ENCODE measurements at regions not wholly inside any gene's neighbourhood (a gene's known extent, or its start where the extent isn't known, plus 50 kb on each side); places are given as distances from the start of the nearest gene placed in this dataset.

DNA sequence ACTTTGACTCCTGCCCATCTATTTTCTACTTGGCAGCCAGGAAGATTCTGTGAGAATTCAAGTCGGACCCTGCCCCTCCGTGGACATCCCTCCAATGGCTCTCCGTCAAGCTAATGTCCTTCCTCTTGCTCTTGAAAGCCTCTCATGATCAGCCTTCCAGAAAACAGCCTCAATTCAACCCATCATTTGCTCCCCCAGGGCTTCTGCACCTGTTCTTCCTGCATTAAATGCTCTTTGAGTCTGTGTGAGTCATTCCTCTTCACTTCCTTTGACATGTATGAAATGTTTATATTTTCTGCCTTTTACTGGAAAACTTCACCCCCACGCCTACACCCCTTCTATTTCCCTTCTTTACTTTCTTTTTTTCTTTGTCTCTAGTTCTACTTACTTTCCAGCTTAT is 734.1 kb upstream of the ZP4 start:
- no peak for TF ChIP-seq ELK1 (IDR thresholded peaks at IDR 0.05; ENCODE audit: low read depth, low read length)
- no peak for TF ChIP-seq CTCF (IDR thresholded peaks at IDR 0.05)
- no peak for TF ChIP-seq MAFK (IDR thresholded peaks at IDR 0.05; ENCODE audit: partially characterized antibody)
- TF ChIP-seq NR3C1 (IDR thresholded peaks at IDR 0.05), result no peak
- no peak for TF ChIP-seq RARB (CRISPR knock-in tag; IDR thresholded peaks at IDR 0.05)
- TF ChIP-seq CHD4 (IDR thresholded peaks at IDR 0.05; ENCODE audit: borderline replicate concordance), result no peak
- no peak for TF ChIP-seq POLR2A (IDR thresholded peaks at IDR 0.05; ENCODE audit: low read length)
- no peak for TF ChIP-seq BHLHE40 (IDR thresholded peaks at IDR 0.05; ENCODE audit: low read depth, low read length)
- TF ChIP-seq, protein P1, sequence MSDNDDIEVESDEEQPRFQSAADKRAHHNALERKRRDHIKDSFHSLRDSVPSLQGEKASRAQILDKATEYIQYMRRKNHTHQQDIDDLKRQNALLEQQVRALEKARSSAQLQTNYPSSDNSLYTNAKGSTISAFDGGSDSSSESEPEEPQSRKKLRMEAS (IDR thresholded peaks at IDR 0.05), result no peak
- no peak for TF ChIP-seq HES2 (IDR thresholded peaks at IDR 0.05)
- no peak for TF ChIP-seq KDM5A (IDR thresholded peaks at IDR 0.05)
- no peak for TF ChIP-seq PHF8 (IDR thresholded peaks at IDR 0.05; ENCODE audit: borderline replicate concordance, low read depth)
- TF ChIP-seq CBX8 (IDR thresholded peaks at IDR 0.05), result no peak
